Loucy (cell line): ENCODE measurements at regions not wholly inside any gene's neighbourhood (a gene's known extent, or its start where the extent isn't known, plus 50 kb on each side); places are given as distances from the start of the nearest gene placed in this dataset.

ENCODE experiments used
- H2AFZ ChIP-seq: fragments of 200-600 bp; sonication (generic); 2 replicates; pipeline ENCODE4 v1.6.0; 2016; ENCODE audit warnings: antibody characterized with exemption, mild to moderate bottlenecking, low read length, moderate library complexity
- H3F3A ChIP-seq: fragments of 200-600 bp; 2 replicates; pipeline ENCODE4 v1.6.0; 2016; ENCODE audit warnings: antibody characterized with exemption, low read depth, mild to moderate bottlenecking
- H3K27me3 ChIP-seq: fragments of 200-600 bp; sonication (generic); 2 replicates; pipeline ENCODE4 v1.6.1; 2014; ENCODE audit warnings: low read length, mild to moderate bottlenecking; ENCODE audit not compliant: insufficient read depth, poor library complexity, severe bottlenecking
- H3K36me3 ChIP-seq: fragments of 200-600 bp; sonication (generic); 2 replicates; pipeline ENCODE4 v1.6.1; 2016; ENCODE audit warnings: low read length; ENCODE audit not compliant: insufficient read depth
- H3K4me1 ChIP-seq: fragments of 200-600 bp; sonication (generic); 2 replicates; pipeline ENCODE4 v1.5.1; 2014; ENCODE audit warnings: low read length, mild to moderate bottlenecking; ENCODE audit not compliant: insufficient read depth, poor library complexity, severe bottlenecking
- H3K4me2 ChIP-seq: fragments of 200-600 bp; sonication (generic); 2 replicates; pipeline ENCODE4 v1.6.0; 2014; ENCODE audit warnings: antibody characterized with exemption, low read length, low read depth, mild to moderate bottlenecking; ENCODE audit not compliant: poor library complexity, severe bottlenecking
- H3K4me3 ChIP-seq: fragments of 200-600 bp; sonication (generic); 2 replicates; pipeline ENCODE4 v1.5.1; 2014; ENCODE audit warnings: low read length, mild to moderate bottlenecking, mixed read lengths; ENCODE audit not compliant: poor library complexity, severe bottlenecking
- H3K79me2 ChIP-seq: fragments of 200-600 bp; sonication (generic); 2 replicates; pipeline ENCODE4 v1.6.1; 2014; ENCODE audit warnings: low read length; ENCODE audit not compliant: insufficient read depth
- H3K9ac ChIP-seq: fragments of 200-600 bp; sonication (generic); 2 replicates; pipeline ENCODE4 v1.6.0; 2014; ENCODE audit warnings: mild to moderate bottlenecking, low read depth, low read length, moderate library complexity; ENCODE audit not compliant: poor library complexity, severe bottlenecking
- H3K9me2 ChIP-seq: fragments of 200-600 bp; sonication (generic); replicated peaks from 2 replicates; pipeline ENCODE4 v1.6.1; 2016; ENCODE audit warnings: low read depth, low read length, mixed read lengths
- H3K9me3 ChIP-seq: fragments of 200-600 bp; sonication (generic); 2 replicates; pipeline ENCODE4 v1.6.1; 2014; ENCODE audit warnings: mild to moderate bottlenecking, antibody characterized with exemption, low read length, low read depth; ENCODE audit not compliant: insufficient read depth
- H4K20me1 ChIP-seq: fragments of 200-600 bp; sonication (generic); 2 replicates; pipeline ENCODE4 v1.6.0; 2014; ENCODE audit warnings: antibody characterized with exemption, low read length, mild to moderate bottlenecking; ENCODE audit not compliant: insufficient read depth, poor library complexity, severe bottlenecking
- EZH2phosphoT487 ChIP-seq: fragments of 200-600 bp; IDR thresholded peaks from 2 replicates; pipeline ENCODE4 v1.6.1; 2018; ENCODE audit warnings: antibody characterized with exemption, mild to moderate bottlenecking, moderate library complexity, borderline replicate concordance
- TF ChIP-seq, protein P1 (sequence below): fragments of 200-600 bp; sonication (generic); conservative IDR thresholded peaks from 2 replicates; pipeline ENCODE4 v1.5.1; 2014; ENCODE audit warnings: mild to moderate bottlenecking, antibody characterized with exemption, low read length

DNA sequence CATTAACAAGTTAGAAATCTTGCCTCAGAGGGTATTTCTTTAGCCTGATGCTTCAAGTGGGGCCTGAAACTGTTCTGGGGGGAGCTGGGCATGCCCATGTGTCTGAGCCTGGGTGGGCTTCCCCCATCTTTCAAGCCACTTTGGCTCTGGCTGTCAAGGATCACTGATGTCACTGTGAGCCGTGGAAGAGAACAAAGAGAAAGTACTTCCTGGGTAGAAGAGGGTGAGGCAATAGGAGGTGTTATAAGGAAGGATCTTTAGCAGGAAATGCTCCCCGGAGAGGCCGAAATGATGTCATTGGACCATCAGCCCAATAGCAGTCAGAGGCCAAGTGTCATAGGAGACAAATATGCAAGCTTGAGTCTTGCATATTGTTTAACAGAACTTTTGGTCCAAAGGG is 228.4 kb upstream of the MEX3C start:
- Histone ChIP-seq H3K4me2 (no peak overlapping the region), H3K79me2 (no peaks in the 10 kb centered on the region)
- TF ChIP-seq, protein P1, sequence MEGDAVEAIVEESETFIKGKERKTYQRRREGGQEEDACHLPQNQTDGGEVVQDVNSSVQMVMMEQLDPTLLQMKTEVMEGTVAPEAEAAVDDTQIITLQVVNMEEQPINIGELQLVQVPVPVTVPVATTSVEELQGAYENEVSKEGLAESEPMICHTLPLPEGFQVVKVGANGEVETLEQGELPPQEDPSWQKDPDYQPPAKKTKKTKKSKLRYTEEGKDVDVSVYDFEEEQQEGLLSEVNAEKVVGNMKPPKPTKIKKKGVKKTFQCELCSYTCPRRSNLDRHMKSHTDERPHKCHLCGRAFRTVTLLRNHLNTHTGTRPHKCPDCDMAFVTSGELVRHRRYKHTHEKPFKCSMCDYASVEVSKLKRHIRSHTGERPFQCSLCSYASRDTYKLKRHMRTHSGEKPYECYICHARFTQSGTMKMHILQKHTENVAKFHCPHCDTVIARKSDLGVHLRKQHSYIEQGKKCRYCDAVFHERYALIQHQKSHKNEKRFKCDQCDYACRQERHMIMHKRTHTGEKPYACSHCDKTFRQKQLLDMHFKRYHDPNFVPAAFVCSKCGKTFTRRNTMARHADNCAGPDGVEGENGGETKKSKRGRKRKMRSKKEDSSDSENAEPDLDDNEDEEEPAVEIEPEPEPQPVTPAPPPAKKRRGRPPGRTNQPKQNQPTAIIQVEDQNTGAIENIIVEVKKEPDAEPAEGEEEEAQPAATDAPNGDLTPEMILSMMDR: no peak
- TF ChIP-seq EZH2phosphoT487: no peak

DNA sequence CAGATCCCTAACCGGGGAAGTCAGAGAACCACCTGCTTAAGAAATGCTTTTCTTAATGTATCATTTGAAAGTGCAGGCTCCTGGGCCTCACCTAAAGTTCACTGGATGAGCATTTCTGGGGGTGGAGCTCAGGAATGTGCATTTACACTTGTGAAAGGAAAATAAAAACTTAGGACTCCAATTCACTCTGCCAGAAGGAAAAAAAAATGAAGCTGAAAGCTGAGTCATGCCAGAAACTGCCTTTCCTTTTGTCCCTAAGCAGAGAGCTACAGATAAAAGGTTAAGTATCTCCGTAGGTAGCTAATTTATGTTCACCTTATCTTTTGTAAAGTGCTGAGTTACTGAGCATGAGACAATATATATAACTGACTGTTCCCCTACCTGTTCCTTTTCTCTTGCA is 229.5 kb upstream of the MEX3C start:
- no peak for TF ChIP-seq EZH2phosphoT487
- TF ChIP-seq, protein P1: no peak
- H3K36me3 ChIP-seq: no peaks in the 10 kb centered on the region
- H3K4me1 ChIP-seq: no peaks in the 10 kb centered on the region
- H3K4me3 ChIP-seq: no peak overlapping the region
- H3K4me2 ChIP-seq: no peak overlapping the region
- H4K20me1 ChIP-seq: no peaks in the 10 kb centered on the region
- H2AFZ ChIP-seq: no peak overlapping the region
- H3K9me2 ChIP-seq: no peaks in the 10 kb centered on the region
- H3K27me3 ChIP-seq: no peaks in the 10 kb centered on the region
- H3K9ac ChIP-seq: no peak overlapping the region
- H3K79me2 ChIP-seq: no peaks in the 10 kb centered on the region
- no peaks in the 10 kb centered on the region for H3F3A ChIP-seq
- no peaks in the 10 kb centered on the region for H3K9me3 ChIP-seq

More for the DNA sequence above, 228.4 kb upstream of the MEX3C start:
- no peak overlapping the region for H3K4me3 ChIP-seq
- H3K27me3 ChIP-seq: no peaks in the 10 kb centered on the region
- no peaks in the 10 kb centered on the region for H3K36me3 ChIP-seq
- H3K9me3 ChIP-seq: no peaks in the 10 kb centered on the region
- no peaks in the 10 kb centered on the region for H3F3A ChIP-seq
- no peak overlapping the region for H3K9ac ChIP-seq
- no peaks in the 10 kb centered on the region for H3K9me2 ChIP-seq
- no peaks in the 10 kb centered on the region for H4K20me1 ChIP-seq
- H2AFZ ChIP-seq: no peak overlapping the region
- H3K4me1 ChIP-seq: no peaks in the 10 kb centered on the region

- H2AFZ ChIP-seq: no peak overlapping the region
- TF ChIP-seq, protein P1: no peak
- TF ChIP-seq EZH2phosphoT487: no peak
- H3K9me2 ChIP-seq: no peaks in the 10 kb centered on the region
- no peak overlapping the region for H3K4me2 ChIP-seq
- no peaks in the 10 kb centered on the region for H3F3A ChIP-seq
- H4K20me1 ChIP-seq: no peaks in the 10 kb centered on the region
- H3K36me3 ChIP-seq: no peaks in the 10 kb centered on the region
- no peaks in the 10 kb centered on the region for H3K79me2 ChIP-seq
- no peak overlapping the region for H3K9ac ChIP-seq
- H3K4me1 ChIP-seq: no peaks in the 10 kb centered on the region
- no peak overlapping the region for H3K4me3 ChIP-seq
- no peaks in the 10 kb centered on the region for H3K27me3 ChIP-seq
- no peaks in the 10 kb centered on the region for H3K9me3 ChIP-seq
These were observed 232.2 kb upstream of the MEX3C start for GRCh38 chr18:51429644-51430043.
